ENCODE measurements at regions not wholly inside any gene's neighbourhood (a gene's known extent, or its start where the extent isn't known, plus 50 kb on each side); places are given as distances from the start of the nearest gene placed in this dataset.

- no peak for TF ChIP-seq ZBTB33 (IDR thresholded peaks at IDR 0.05; ENCODE audit: extremely low read depth, insufficient replicate concordance, low read length)
- no peak for TF ChIP-seq EZH2 (IDR thresholded peaks at IDR 0.05)
- no peak for TF ChIP-seq YY1 (IDR thresholded peaks at IDR 0.05; ENCODE audit: extremely low read depth, insufficient replicate concordance, low read depth, low read length)
- TF ChIP-seq ZNF274 (IDR thresholded peaks at IDR 0.05; ENCODE audit: low read depth, low read length), result no peak
These were observed 422.5 kb upstream of the SGCG start (continued) for GRCh38 chr13:22758245-22758644.

GRCh38 chr13:22761709-22762108, 419.1 kb upstream of the SGCG start:
- RAD21 ChIA-PET (ENCODE audit: low non-redundant PET in 1 of 2, low total read pairs in 2 of 2, uncharacterized antibody in 2 of 2, unreplicated experiment in 2 of 2), result no interaction called here
- no peaks in the 10 kb centered on the region for H3K9me3 ChIP-seq (ENCODE audit: control insufficient read depth in 1 of 2, insufficient read depth in 1 of 2, low read depth in 1 of 2, low read length in 2 of 2)
- H3K4me2 ChIP-seq (ENCODE audit: low read length), result no peak overlapping the region
- intact Hi-C loops (cut with micrococcal nuclease), result no loop called here
- no peaks in the 10 kb centered on the region for H3K79me2 ChIP-seq (ENCODE audit: insufficient read depth, low read length)
- H3K4me3 ChIP-seq (replicated peaks in 1 of 2; ENCODE audit: low read depth in 1 of 2, low read length in 2 of 2), result no peak overlapping the region
- POLR2A ChIA-PET, result no interaction called here
- CTCF ChIA-PET, result interaction anchor here (1.1 kb wide), 1 partner anchor 1124 kb away, joined by 3 read pairs; no protein-coding TSS in a partner anchor
- no peaks in the 10 kb centered on the region for H3K36me3 ChIP-seq (ENCODE audit: control insufficient read depth in 1 of 2, insufficient read depth in 2 of 2, low read length in 2 of 2)
- H3K27ac ChIP-seq (ENCODE audit: low read depth, low read length), result no peak overlapping the region
- TF ChIP-seq REST (IDR thresholded peaks at IDR 0.05; ENCODE audit: low read depth), result no peak
- TF ChIP-seq ELF1 (IDR thresholded peaks at IDR 0.05; ENCODE audit: borderline replicate concordance, low read depth), result no peak
- no peak for DNase-seq (ENCODE audit: low read depth, low spot score)
- H3K4me1 ChIP-seq (ENCODE audit: control insufficient read depth in 1 of 2, insufficient read depth in 2 of 2, low read length in 2 of 2), result no peaks in the 10 kb centered on the region
- no peak overlapping the region for H3K9ac ChIP-seq (ENCODE audit: low read length)
- H3K27me3 ChIP-seq (ENCODE audit: insufficient read depth, low read length), result no peaks in the 10 kb centered on the region
- ATAC-seq, result no peak
- no peaks in the 10 kb centered on the region for H4K20me1 ChIP-seq (ENCODE audit: insufficient read depth)
- no peaks in the 10 kb centered on the region for H3K9me2 ChIP-seq (ENCODE audit: insufficient read depth)
- no peak overlapping the region for H2AFZ ChIP-seq (ENCODE audit: low read depth, low read length, poor library complexity, severe bottlenecking)
- no TSS peak for BruUV-seq (replicated peaks)

Data from HCT116 (cell line).